IgD-negative memory B cell (primary cell): ENCODE measurements at regions not wholly inside any gene's neighbourhood (a gene's known extent, or its start where the extent isn't known, plus 50 kb on each side); places are given as distances from the start of the nearest gene placed in this dataset.
"Not testable (repeated sequence)": the region's sequence is repeated elsewhere in the genome, so short reads cannot be mapped to it uniquely, and the experiment has no call there.

ENCODE experiments used
- H3K27ac Mint-ChIP-seq, 3 donors: one replicate each; pipeline ENCODE4 v1.8.0; 2020 to 2022; ENCODE audit warnings: mild to moderate bottlenecking in 3 of 3, mixed read lengths in 3 of 3, moderate library complexity in 1 of 3
- H3K27me3 Mint-ChIP-seq: one replicate; pipeline ENCODE4 v1.8.0; 2021; ENCODE audit warnings: mixed read lengths
- H3K36me3 Mint-ChIP-seq: one replicate; pipeline ENCODE4 v1.8.0; 2020; ENCODE audit warnings: mild to moderate bottlenecking, mixed read lengths
- H3K4me1 Mint-ChIP-seq, 3 donors: one replicate each; pipeline ENCODE4 v1.8.0; 2020 to 2022; ENCODE audit warnings: mixed read lengths in 3 of 3, mild to moderate bottlenecking in 1 of 3
- H3K4me3 Mint-ChIP-seq, 4 donors: one replicate each; pipeline ENCODE4 v1.8.0; 2020 to 2022; ENCODE audit warnings: mild to moderate bottlenecking in 4 of 4, mixed read lengths in 4 of 4, moderate library complexity in 3 of 4
- H3K9me3 Mint-ChIP-seq, 3 donors: one replicate each; pipeline ENCODE4 v1.8.0; 2020 to 2021; ENCODE audit warnings: mixed read lengths in 3 of 3, mild to moderate bottlenecking in 1 of 3

GRCh38 chr1:94300731-94301130 lies 63.3 kb upstream of the ARHGAP29 start:
- H3K9me3 Mint-ChIP-seq = peaks cover 0 to 4% (median 0%) of the 10 kb centered on the region in 3 donors
- no peaks in the 10 kb centered on the region for H3K4me1 Mint-ChIP-seq
- H3K36me3 Mint-ChIP-seq = no peaks in the 10 kb centered on the region
- H3K27me3 Mint-ChIP-seq = no peaks in the 10 kb centered on the region
- H3K27ac Mint-ChIP-seq = no peak overlapping the region
- no peak overlapping the region for H3K4me3 Mint-ChIP-seq

DNA sequence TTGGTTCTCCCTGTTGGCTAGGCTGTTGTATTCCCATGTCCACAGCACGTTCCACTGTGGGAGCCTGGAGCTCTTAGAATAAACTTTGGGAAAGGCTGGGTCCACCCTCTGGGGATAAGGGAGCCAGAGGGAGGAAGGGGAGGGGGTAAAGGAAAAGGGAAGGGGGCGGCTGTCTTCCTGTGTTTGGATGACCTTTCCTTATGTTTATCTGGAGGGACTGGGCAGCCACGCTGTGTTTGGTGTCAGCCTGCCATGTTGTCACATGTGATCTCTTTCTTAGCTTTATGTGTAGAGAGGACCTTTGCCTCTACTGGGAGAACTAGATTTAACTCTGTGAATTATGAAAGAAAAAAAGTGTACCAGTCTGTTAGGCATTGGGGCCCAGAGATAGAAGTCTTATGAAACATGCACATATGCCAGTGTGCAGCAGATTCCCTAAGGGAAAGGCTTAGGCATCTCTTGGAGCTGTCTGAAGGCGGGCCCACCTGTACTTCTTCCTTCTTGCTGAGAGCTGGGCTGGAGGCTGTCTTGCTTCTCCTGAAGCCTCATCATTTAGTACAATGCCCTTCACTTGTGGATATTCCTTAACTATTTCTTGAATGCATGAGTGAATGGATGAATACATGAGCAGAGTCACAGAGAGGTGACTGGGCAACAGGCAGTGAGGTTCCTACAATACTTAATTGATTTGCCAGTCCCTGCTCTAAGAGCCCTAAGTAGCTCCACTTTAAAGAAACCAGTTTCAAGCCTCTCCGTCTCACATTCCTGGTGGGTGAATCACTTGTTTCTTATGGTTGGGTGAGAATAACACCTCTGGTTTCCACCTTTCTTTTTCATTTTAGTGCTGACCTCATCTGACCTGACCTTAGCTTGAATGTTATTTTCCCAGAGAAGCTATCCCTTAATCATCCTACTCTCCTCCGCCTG lies 62.5 kb upstream of the ARHGAP29 start:
- H3K36me3 Mint-ChIP-seq = no peaks in the 10 kb centered on the region
- no peaks in the 10 kb centered on the region for H3K4me1 Mint-ChIP-seq
- no peak overlapping the region for H3K4me3 Mint-ChIP-seq
- H3K27ac Mint-ChIP-seq = no peak overlapping the region
- H3K9me3 Mint-ChIP-seq = peaks cover 0 to 4% (median 0%) of the 10 kb centered on the region in 3 donors
- no peaks in the 10 kb centered on the region for H3K27me3 Mint-ChIP-seq

- H3K4me1 Mint-ChIP-seq = no peaks in the 10 kb centered on the region
- H3K9me3 Mint-ChIP-seq = peaks cover 0 to 4% (median 0%) of the 10 kb centered on the region in 3 donors
- no peak overlapping the region for H3K4me3 Mint-ChIP-seq
- no peak overlapping the region for H3K27ac Mint-ChIP-seq
- H3K27me3 Mint-ChIP-seq = no peaks in the 10 kb centered on the region
- H3K36me3 Mint-ChIP-seq = no peaks in the 10 kb centered on the region
Observed at GRCh38 chr1:94298861-94299260, 61.5 kb upstream of the ARHGAP29 start.

DNA sequence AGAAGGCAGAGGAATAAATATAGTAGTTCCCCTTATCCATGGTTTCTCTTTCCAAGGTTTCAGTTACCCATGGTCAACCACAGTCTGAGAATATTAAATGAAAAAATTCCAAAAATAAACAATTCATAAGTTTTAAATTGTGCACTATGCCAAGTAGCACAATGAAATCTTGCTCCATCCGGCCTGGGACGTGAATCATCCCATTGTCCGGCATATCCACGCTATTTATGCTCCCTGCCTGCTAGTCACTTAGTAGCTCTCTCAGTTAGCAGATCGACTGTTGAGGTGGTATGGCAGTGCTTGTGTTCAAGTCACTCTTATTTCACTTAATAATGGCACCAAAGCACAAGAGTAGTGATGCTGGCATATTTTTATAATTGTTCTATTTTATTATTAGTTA lies 58.6 kb upstream of the ARHGAP29 start:
- Mint-ChIP-seq H3K4me3 (no peak overlapping the region), H3K9me3 (no peaks in the 10 kb centered on the region), H3K36me3 (no peaks in the 10 kb centered on the region), H3K27me3 (peaks cover 6% of the 10 kb centered on the region), H3K4me1 (no peaks in the 10 kb centered on the region), H3K27ac (no peak overlapping the region)

GRCh38 chr1:94292978-94293377 lies 55.6 kb upstream of the ARHGAP29 start:
- H3K4me3 Mint-ChIP-seq, H3K27me3 Mint-ChIP-seq, H3K9me3 Mint-ChIP-seq, H3K4me1 Mint-ChIP-seq, H3K36me3 Mint-ChIP-seq, H3K27ac Mint-ChIP-seq: not testable (repeated sequence)

GRCh38 chr1:94289244-94289643 lies 51.9 kb upstream of the ARHGAP29 start:
- H3K4me3 Mint-ChIP-seq, H3K27me3 Mint-ChIP-seq, H3K4me1 Mint-ChIP-seq, H3K36me3 Mint-ChIP-seq, H3K9me3 Mint-ChIP-seq, H3K27ac Mint-ChIP-seq: not testable (repeated sequence)
